ENCODE measurements at regions not wholly inside any gene's neighbourhood (a gene's known extent, or its start where the extent isn't known, plus 50 kb on each side); places are given as distances from the start of the nearest gene placed in this dataset.

GRCh38 chr2:100718065-100718629 is 101.8 kb upstream of the NPAS2 start:
- no peak overlapping the region for H3K4me3 ChIP-seq (ENCODE audit: low read depth in 1 of 3, low read length in 3 of 3)
- TF ChIP-seq RXRA (IDR thresholded peaks at IDR 0.05) (no peak), RAD21 (IDR thresholded peaks at IDR 0.05) (peak in 1 of 2 donors; percentile 10), EGR1 (IDR thresholded peaks at IDR 0.05; ENCODE audit: low read depth in 2 of 2) (no peak), NR2F2 (IDR thresholded peaks at IDR 0.05) (no peak)
- no peak overlapping the region for H3K9ac ChIP-seq (ENCODE audit: low read depth in 1 of 2, low read length in 2 of 2)
- H3K36me3 ChIP-seq (ENCODE audit: control insufficient read depth in 4 of 4, insufficient read depth in 3 of 4, low read depth in 1 of 4, low read length in 3 of 4), result no peaks in the 10 kb centered on the region
- no peaks in the 10 kb centered on the region for H3K27me3 ChIP-seq (ENCODE audit: control insufficient read depth in 4 of 4, insufficient read depth in 4 of 4, low read length in 3 of 4)
- no peak for DNase-seq (ENCODE audit: low spot score)
- H3K9me3 ChIP-seq (ENCODE audit: control insufficient read depth in 4 of 4, low read length in 3 of 4), result no peaks in the 10 kb centered on the region
- no peaks in the 10 kb centered on the region for H3K4me1 ChIP-seq (ENCODE audit: control insufficient read depth in 4 of 4, insufficient read depth in 4 of 4, low read length in 3 of 4)
- 52% methylated on average over 3 of the region's 3 CpGs for WGBS
- H3K27ac ChIP-seq (ENCODE audit: low read depth in 1 of 2, low read length in 2 of 2), result no peak overlapping the region

- Histone ChIP-seq H3K36me3 (ENCODE audit: control insufficient read depth in 4 of 4, insufficient read depth in 3 of 4, low read depth in 1 of 4, low read length in 3 of 4) (no peaks in the 10 kb centered on the region), H3K9ac (ENCODE audit: low read depth in 1 of 2, low read length in 2 of 2) (no peak overlapping the region), H3K9me3 (ENCODE audit: control insufficient read depth in 4 of 4, low read length in 3 of 4) (no peaks in the 10 kb centered on the region), H3K27me3 (ENCODE audit: control insufficient read depth in 4 of 4, insufficient read depth in 4 of 4, low read length in 3 of 4) (no peaks in the 10 kb centered on the region), H3K4me1 (ENCODE audit: control insufficient read depth in 4 of 4, insufficient read depth in 4 of 4, low read length in 3 of 4) (no peaks in the 10 kb centered on the region), H3K27ac (ENCODE audit: low read depth in 1 of 2, low read length in 2 of 2) (no peak overlapping the region), H3K4me3 (ENCODE audit: low read depth in 1 of 3, low read length in 3 of 3) (no peak overlapping the region)
- DNase-seq (ENCODE audit: low spot score), result no peak
- no peak for TF ChIP-seq HNF4A (conservative IDR thresholded peaks at IDR 0.05)
- TF ChIP-seq MAX (IDR thresholded peaks at IDR 0.05), result no peak
- no peak for TF ChIP-seq GABPA (IDR thresholded peaks at IDR 0.05 in 1 of 2, conservative IDR thresholded peaks at IDR 0.05 in 1 of 2)
- TF ChIP-seq NR2F2 (IDR thresholded peaks at IDR 0.05), result no peak
- no peak for TF ChIP-seq FOXA2 (IDR thresholded peaks at IDR 0.05)
- no peak for TF ChIP-seq CTCF (IDR thresholded peaks at IDR 0.05; ENCODE audit: low read depth, low read length, missing input control)
- TF ChIP-seq TAF1 (conservative IDR thresholded peaks at IDR 0.05), result no peak
- TF ChIP-seq EGR1 (IDR thresholded peaks at IDR 0.05; ENCODE audit: low read depth in 2 of 2), result no peak
- TF ChIP-seq HNF4G (IDR thresholded peaks at IDR 0.05), result no peak
- TF ChIP-seq RXRA (IDR thresholded peaks at IDR 0.05), result no peak
- no peak for TF ChIP-seq RAD21 (IDR thresholded peaks at IDR 0.05)
- TF ChIP-seq FOXA1 (IDR thresholded peaks at IDR 0.05), result no peak
- TF ChIP-seq JUND (IDR thresholded peaks at IDR 0.05), result no peak
- no peak for TF ChIP-seq SP1 (IDR thresholded peaks at IDR 0.05)
- no peak for TF ChIP-seq YY1 (IDR thresholded peaks at IDR 0.05)
- TF ChIP-seq ZBTB33 (IDR thresholded peaks at IDR 0.05), result no peak
- 66% methylated on average over 3 of the region's 3 CpGs for WGBS
Measured at GRCh38 chr2:100720445-100720844, 99.5 kb upstream of the NPAS2 start.

- H3K4me3 ChIP-seq (ENCODE audit: low read depth in 1 of 3, low read length in 3 of 3), result no peak overlapping the region
- DNase-seq (ENCODE audit: low spot score), result no peak
- no peak overlapping the region for H3K9ac ChIP-seq (ENCODE audit: low read depth in 1 of 2, low read length in 2 of 2)
- H3K9me3 ChIP-seq (ENCODE audit: control insufficient read depth in 4 of 4, low read length in 3 of 4), result no peaks in the 10 kb centered on the region
- no peaks in the 10 kb centered on the region for H3K27me3 ChIP-seq (ENCODE audit: control insufficient read depth in 4 of 4, insufficient read depth in 4 of 4, low read length in 3 of 4)
- H3K27ac ChIP-seq (ENCODE audit: low read depth in 1 of 2, low read length in 2 of 2), result no peak overlapping the region
- WGBS, result 90% methylated on average over 5 of the region's 5 CpGs
- TF ChIP-seq CTCF (IDR thresholded peaks at IDR 0.05; ENCODE audit: low read depth, low read length, missing input control), result no peak
- TF ChIP-seq GABPA (IDR thresholded peaks at IDR 0.05 in 1 of 2, conservative IDR thresholded peaks at IDR 0.05 in 1 of 2), result no peak
- no peak for TF ChIP-seq HNF4A (conservative IDR thresholded peaks at IDR 0.05)
- no peak for TF ChIP-seq ZBTB33 (IDR thresholded peaks at IDR 0.05)
- TF ChIP-seq EGR1 (IDR thresholded peaks at IDR 0.05; ENCODE audit: low read depth in 2 of 2), result no peak
- TF ChIP-seq RXRA (IDR thresholded peaks at IDR 0.05), result no peak
- no peaks in the 10 kb centered on the region for H3K4me1 ChIP-seq (ENCODE audit: control insufficient read depth in 4 of 4, insufficient read depth in 4 of 4, low read length in 3 of 4)
- no peaks in the 10 kb centered on the region for H3K36me3 ChIP-seq (ENCODE audit: control insufficient read depth in 4 of 4, insufficient read depth in 3 of 4, low read depth in 1 of 4, low read length in 3 of 4)
Measured at GRCh38 chr2:100721693-100722092, 98.2 kb upstream of the NPAS2 start.
